ENCODE measurements at regions not wholly inside any gene's neighbourhood (a gene's known extent, or its start where the extent isn't known, plus 50 kb on each side); places are given as distances from the start of the nearest gene placed in this dataset.

- Histone ChIP-seq H3K9me3 (no peaks in the 10 kb centered on the region), H3K4me1 (ENCODE audit: insufficient read depth) (no peaks in the 10 kb centered on the region), H3K36me3 (no peaks in the 10 kb centered on the region), H3K27me3 (no peaks in the 10 kb centered on the region), H3K4me3 (no peak overlapping the region), H3K27ac (no peak overlapping the region)
- WGBS, 3 donors = 80 to 90% (median 81%) methylated on average over 2 of the region's 2 CpGs
- DNase-seq = no peak
- intact Hi-C loops (cut with DNase I) = no loop called here
- TF ChIP-seq POLR2A (IDR thresholded peaks at IDR 0.05) (no peak), EP300 (IDR thresholded peaks at IDR 0.05) (no peak), CTCF (IDR thresholded peaks at IDR 0.05) (no peak)
Measured at GRCh38 chr13:87129602-87130300, 541.4 kb upstream of the SLITRK5 start.

GRCh38 chr13:87130423-87130822 lies 540.7 kb upstream of the SLITRK5 start:
- intact Hi-C loops (cut with DNase I) = no loop called here
- no peak for DNase-seq
- H3K4me1 ChIP-seq (ENCODE audit: insufficient read depth) = no peaks in the 10 kb centered on the region
- no peak overlapping the region for H3K27ac ChIP-seq
- no peaks in the 10 kb centered on the region for H3K36me3 ChIP-seq
- H3K4me3 ChIP-seq = no peak overlapping the region
- no peaks in the 10 kb centered on the region for H3K27me3 ChIP-seq
- no peaks in the 10 kb centered on the region for H3K9me3 ChIP-seq
- no peak for TF ChIP-seq POLR2A (IDR thresholded peaks at IDR 0.05)
- TF ChIP-seq EP300 (IDR thresholded peaks at IDR 0.05) = no peak
- no peak for TF ChIP-seq CTCF (IDR thresholded peaks at IDR 0.05)

- Histone ChIP-seq H3K36me3 (no peaks in the 10 kb centered on the region), H3K4me3 (no peak overlapping the region), H3K4me1 (ENCODE audit: insufficient read depth) (no peaks in the 10 kb centered on the region), H3K9me3 (no peaks in the 10 kb centered on the region), H3K27ac (no peak overlapping the region), H3K27me3 (no peaks in the 10 kb centered on the region)
- DNase-seq = no peak
- intact Hi-C loops (cut with DNase I) = no loop called here
- WGBS, 3 donors = 43 to 55% (median 43%) methylated on average over 2 of the region's 2 CpGs
- TF ChIP-seq CTCF (IDR thresholded peaks at IDR 0.05) (no peak), POLR2A (IDR thresholded peaks at IDR 0.05) (no peak), EP300 (IDR thresholded peaks at IDR 0.05) (no peak)
Measured at GRCh38 chr13:87131611-87132010, 539.6 kb upstream of the SLITRK5 start.

- intact Hi-C loops (cut with DNase I) = no loop called here
- Histone ChIP-seq H3K4me1 (ENCODE audit: insufficient read depth) (no peaks in the 10 kb centered on the region), H3K9me3 (no peaks in the 10 kb centered on the region), H3K27me3 (no peaks in the 10 kb centered on the region), H3K36me3 (no peaks in the 10 kb centered on the region), H3K27ac (no peak overlapping the region), H3K4me3 (no peak overlapping the region)
- TF ChIP-seq EP300 (IDR thresholded peaks at IDR 0.05) (no peak), POLR2A (IDR thresholded peaks at IDR 0.05) (no peak)
- WGBS, 3 donors = 84 to 91% (median 90%) methylated on average over 3 of the region's 3 CpGs
- no peak for DNase-seq
Measured at GRCh38 chr13:87138866-87139265, 532.3 kb upstream of the SLITRK5 start.

- intact Hi-C loops (cut with DNase I) = no loop called here
- no peaks in the 10 kb centered on the region for H3K36me3 ChIP-seq
Measured at GRCh38 chr13:87147076-87147475, 524.1 kb upstream of the SLITRK5 start.

More at GRCh38 chr13:87147076-87147475, 524.1 kb upstream of the SLITRK5 start:
- Histone ChIP-seq H3K27ac (no peak overlapping the region), H3K4me3 (no peak overlapping the region), H3K27me3 (no peaks in the 10 kb centered on the region), H3K9me3 (no peaks in the 10 kb centered on the region), H3K4me1 (ENCODE audit: insufficient read depth) (no peaks in the 10 kb centered on the region)
- no peak for DNase-seq
- TF ChIP-seq CTCF (IDR thresholded peaks at IDR 0.05) = no peak
- no peak for TF ChIP-seq POLR2A (IDR thresholded peaks at IDR 0.05)
- no peak for TF ChIP-seq EP300 (IDR thresholded peaks at IDR 0.05)

All from ovary (tissue), 7 donors.